H54 (cell line): ENCODE measurements at regions not wholly inside any gene's neighbourhood (a gene's known extent, or its start where the extent isn't known, plus 50 kb on each side); places are given as distances from the start of the nearest gene placed in this dataset.

Experiments
- DNase-seq: peaks from one replicate; pipeline ENCODE4 v3.0.0; 2011; ENCODE audit warnings: low spot score, mixed read lengths; ENCODE audit not compliant: insufficient read length
- FAIRE-seq: peaks from 3 replicates; lab custom pipeline; 2011; peaks lifted over from hg19 to GRCh38; lab: Jason Lieb, UNC
- POLR2A ChIP-seq: IDR thresholded peaks from 2 replicates; pipeline ENCODE4 v1.6.1; 2011; ENCODE audit warnings: low read depth, mild to moderate bottlenecking, low read length

DNA sequence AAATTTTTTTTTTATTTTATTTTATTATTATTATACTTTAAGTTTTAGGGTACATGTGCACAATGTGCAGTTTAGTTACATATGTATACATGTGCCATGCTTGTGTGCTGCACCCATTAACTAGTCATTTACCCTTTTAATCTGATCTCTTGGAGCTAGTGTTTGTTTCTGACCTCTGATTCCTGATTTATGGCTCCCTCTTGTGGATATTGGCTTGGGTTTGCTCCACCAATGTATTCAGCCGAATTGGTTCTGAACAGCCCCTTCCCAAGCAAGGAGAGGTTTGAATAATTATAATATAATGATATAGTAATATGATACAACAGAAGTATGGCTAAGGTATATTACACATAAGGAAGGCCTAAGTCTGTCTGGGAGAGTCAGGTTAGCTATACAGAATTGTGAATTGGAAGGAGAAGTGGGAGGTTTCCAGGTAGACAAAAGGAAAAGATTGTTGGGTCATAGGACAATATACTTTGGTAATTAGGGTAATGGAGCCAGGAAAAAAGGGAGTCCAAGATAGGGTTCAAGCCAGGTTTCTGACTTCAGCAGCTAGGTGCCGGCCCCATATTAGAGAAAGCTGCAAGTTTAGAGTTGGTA, 53.1 kb upstream of the HMCN1 start:
- no peak for FAIRE-seq
- no peak for TF ChIP-seq POLR2A
- DNase-seq, result peak; percentile 4

DNA sequence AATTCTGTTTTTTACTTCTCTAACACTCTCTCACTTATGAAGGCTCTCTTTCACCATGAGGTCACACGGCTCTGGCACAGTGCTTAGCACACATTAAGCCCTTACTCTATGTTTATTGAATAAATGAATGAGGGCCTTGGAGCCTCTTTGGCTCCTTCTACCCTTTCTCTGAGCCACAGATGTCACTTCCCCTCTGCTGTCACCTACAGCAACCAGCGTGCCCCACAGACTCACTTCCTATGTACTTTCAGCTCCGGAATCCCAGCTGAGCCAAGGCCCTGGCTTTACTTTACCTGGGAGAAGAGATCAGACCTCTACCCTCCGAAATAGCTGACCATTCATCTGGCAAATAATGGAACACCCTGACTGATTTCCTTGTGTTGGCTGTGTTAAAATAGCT, 53.7 kb upstream of the HMCN1 start:
- no peak for FAIRE-seq
- DNase-seq, result no peak
- no peak for TF ChIP-seq POLR2A

DNA sequence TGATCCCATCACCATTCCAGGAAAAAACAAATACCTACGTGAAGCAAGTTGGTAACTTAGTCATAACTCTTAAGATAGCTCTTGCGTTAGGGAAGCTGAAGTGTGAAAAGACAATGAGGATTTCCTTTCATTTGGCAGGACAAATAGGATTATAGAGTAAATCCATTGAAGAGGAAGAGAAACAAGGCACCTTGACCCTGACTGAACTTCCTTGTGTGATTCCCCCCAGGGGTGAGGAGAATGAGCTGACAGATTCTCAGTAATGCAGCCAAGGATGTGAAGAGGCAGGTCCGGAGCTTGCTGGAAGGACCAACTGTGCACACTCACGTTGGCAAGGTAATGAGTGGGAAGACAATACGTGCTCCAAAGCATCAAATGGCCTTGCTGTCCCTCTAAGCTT, 55.0 kb upstream of the HMCN1 start:
- no peak for FAIRE-seq

DNA sequence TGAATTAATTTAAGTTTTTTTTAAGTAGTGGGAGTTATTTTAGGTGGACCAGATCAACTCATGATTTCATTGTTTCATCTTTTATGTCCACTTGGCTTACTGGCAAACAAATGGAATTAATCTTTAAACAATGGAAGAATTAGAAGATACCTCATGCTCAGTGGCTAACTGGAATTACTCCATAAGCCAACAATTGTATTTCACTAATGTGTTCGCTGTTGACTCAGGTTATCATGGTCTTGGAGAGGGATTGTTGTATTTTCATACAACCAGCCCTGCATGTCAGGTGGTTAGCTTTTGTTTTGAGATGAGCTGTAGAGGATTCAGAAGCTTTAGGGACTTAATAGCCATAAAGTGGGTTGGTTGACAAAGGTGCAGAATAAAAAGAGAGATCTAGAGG, 57.2 kb upstream of the HMCN1 start:
- TF ChIP-seq POLR2A, result no peak
- no peak for DNase-seq
- no peak for FAIRE-seq

More for the DNA sequence above, 55.0 kb upstream of the HMCN1 start:
- no peak for TF ChIP-seq POLR2A
- no peak for DNase-seq

DNA sequence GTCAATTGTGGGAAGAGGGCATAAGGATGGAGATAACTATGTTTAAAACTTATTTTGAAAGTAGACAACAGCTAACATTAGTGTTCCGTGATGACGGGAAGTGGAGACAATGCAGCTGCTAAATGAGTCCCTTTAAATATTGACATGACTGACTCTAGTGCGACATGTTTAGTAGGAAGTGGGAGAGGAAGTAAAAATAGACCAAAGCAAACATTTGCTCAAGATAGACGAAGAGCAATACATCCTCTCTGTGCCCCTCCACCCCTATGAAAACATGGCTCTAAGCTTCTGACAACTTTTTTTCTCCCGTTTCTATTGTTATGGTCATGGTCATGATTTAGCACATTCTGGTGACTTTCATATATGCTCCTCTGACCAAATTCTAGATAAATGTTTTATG, 60.0 kb upstream of the HMCN1 start:
- TF ChIP-seq POLR2A, result no peak
- no peak for DNase-seq
- no peak for FAIRE-seq

DNA sequence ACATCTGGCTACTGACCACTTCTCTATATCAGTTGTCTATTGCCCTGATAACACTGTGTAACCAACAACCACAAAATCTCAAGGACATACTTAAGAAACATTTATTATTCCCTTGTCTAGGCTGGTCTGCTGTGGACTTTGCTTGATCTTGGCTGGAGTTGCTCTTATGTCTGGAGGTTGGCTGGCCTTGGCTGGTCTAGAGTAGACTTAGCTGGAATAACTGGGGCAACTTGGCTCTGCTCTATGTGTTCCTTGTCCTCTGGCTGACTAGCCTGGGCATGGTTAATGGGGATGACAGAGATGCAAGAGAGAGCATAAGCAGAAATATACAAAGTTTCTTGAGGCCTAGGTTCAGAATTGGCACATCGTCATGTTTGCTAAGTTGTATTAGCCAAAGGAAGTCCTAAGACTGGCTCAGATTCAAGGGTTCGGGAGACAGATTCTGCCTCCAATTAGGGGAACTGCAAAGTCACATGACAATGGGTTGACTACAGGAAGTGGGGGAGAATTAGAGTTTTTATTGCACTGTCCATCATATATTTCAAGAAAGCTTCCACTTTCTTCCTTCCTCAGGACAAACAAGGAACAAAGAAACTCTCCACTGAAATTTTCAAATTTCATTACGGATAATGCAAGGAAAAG, 61.4 kb upstream of the HMCN1 start:
- FAIRE-seq, result no peak
- no peak for TF ChIP-seq POLR2A
- no peak for DNase-seq

DNA sequence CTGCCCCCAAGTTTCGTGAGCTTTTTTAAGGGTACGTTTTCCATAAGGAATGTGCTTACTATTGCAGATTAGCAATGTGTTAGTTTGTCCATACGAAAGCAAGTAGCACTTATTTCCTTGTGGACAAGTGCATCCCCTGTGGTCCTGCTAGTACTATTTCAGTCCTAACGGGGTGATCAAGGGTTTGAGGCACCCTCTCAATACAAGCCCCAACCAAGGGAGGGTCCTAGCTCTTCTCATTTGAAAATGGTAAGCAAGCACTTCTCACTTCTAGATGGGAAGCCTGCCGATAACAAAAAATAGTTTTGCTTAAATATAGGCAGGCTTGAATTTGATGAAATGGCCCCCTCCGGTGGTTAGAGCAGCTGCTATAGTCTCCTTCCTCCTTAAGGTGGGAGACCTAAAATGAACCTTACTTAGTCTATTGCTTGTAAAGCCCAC, 64.0 kb upstream of the HMCN1 start:
- peak; percentile 11 for FAIRE-seq
- no peak for DNase-seq
- TF ChIP-seq POLR2A, result no peak

DNA sequence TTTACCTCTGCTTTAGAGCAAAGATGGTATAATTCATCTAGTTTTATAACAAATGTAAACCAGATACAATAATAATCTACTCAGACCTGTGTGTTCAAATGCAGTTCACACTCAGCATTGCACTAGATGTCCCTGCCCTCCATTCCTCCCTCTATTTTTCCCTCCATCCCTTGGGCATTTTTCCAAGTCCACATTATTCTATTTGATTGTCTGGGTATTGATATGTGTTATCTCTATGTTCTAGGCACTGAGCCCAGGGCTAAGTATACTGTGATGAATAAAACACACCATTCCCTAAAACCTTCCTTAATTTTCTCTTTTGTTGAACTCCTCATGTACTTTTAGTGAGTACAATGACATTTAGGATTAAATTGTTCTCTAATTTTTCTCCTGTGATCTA, 66.2 kb upstream of the HMCN1 start:
- no peak for TF ChIP-seq POLR2A
- no peak for DNase-seq
- no peak for FAIRE-seq

DNA sequence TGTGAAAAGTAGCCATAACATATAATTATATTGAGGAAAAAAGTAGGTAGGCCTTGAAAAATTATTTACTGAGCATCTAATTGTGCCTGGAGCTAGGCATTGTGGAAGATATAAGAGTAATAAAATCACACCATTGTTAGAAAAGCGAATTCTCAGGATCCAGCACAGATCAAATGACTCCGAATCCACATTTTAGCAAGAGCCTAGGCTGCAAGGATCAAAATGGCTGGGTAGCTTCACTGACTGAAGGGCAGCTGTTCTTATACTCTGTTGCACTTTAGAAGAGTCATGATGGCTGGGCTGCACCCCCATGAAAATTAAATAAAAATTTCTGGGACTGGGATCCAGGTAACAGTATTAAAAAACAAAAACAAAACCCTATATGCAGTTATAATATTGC, 67.6 kb upstream of the HMCN1 start:
- no peak for TF ChIP-seq POLR2A
- FAIRE-seq, result no peak
- no peak for DNase-seq

DNA sequence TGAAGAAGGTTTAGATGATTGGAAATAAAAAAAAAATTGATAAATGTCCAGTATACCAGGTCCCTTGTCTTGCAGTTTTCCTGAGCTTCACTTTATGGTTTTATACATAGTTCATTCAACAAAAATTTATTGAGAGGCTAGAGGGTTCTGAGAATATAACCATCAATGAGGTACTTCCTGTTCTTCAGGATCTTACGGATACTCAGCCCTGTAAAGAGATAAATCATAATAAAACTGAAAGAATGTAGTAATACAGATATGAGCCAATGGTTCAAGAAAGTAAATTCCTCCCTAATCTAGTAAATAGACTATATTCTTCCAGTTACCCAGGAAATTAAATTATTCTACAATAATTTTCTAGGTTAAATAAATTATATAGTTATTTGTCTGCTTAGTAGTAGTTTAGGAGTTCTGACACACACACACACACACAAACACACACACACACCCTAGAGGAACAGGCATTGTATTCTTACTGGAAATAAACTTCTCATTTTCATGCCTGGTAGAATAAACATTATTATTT, 70.4 kb upstream of the HMCN1 start:
- DNase-seq (no peak), FAIRE-seq (no peak)
- TF ChIP-seq POLR2A, result no peak

DNA sequence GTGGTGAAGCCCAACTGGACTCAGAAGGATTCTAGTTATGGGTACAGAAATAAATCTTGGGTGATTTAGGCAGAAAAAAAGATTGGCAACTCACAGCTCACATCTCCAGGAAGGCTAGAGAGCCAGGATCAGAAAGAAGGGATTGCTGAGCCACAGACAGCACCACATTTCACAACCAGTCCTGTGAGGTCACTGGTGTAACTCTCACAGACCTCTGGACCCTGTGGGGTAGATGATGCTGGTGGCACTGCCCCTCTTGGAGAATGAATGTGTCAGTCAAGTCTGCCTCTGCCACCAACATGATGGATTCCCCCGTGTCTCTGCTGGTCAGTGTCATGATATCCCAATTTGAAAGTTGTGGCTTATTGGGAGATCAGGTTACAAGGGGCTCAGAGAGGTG, 70.9 kb upstream of the HMCN1 start:
- no peak for TF ChIP-seq POLR2A
- FAIRE-seq (no peak), DNase-seq (no peak)

DNA sequence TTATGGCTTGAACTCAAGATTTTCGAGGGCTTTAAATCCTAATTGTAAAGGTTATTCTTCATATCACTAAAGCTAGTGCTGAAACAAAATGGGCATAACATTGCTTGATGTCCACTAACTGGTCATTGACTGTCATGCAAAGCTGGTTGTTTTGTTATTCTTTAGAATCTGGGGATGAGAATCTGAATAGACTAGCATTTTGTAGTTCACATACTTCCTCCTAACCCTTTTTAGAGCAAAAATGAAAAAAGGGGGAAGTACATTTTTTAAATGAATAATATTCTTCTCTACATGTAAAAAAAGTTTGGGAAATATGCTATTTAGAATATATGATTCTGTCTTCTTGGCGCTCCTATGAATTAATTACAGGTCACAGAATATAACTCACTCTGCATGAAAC, 72.2 kb upstream of the HMCN1 start:
- FAIRE-seq (no peak), DNase-seq (no peak)
- no peak for TF ChIP-seq POLR2A

DNA sequence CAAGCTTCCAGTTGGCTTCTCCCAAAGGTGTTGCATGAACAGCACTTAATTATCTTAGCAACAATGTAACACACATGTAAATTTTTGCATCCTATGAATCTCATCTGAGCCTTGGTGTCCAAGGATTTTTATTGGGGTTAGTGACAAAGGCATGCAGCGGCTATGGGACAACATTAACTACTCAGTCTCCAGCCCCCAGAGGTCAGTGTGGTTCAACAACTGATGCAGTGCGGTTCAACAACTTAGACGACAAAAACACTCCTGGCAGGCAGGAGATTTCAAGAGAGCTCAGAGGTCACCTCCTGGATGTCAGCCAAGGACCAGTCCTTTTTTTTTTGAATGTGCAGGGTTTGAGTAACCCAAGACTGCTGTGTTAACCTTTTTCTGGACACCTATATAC, 77.5 kb upstream of the HMCN1 start:
- TF ChIP-seq POLR2A, result no peak
- FAIRE-seq, result no peak
- DNase-seq, result no peak

DNA sequence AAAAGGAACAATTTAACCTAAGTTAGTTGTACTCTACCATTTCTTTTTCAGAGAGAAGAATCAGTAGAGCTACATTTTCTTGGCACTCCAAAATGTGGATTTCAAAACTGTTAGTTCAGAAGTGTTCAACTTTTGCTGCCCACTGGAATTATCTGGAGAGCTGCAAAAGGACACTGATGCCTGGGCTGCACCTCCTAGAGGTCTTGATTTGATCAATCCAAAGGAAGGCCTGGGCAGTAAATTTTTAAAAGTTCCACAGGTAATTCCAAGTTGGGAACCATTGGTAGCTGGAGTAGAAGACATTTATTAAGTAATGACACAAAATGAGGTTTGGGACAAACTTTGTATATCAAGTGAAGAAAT, 79.3 kb upstream of the HMCN1 start:
- TF ChIP-seq POLR2A, result no peak
- DNase-seq, result no peak
- no peak for FAIRE-seq
